HEK293 (cell line): ENCODE measurements at regions not wholly inside any gene's neighbourhood (a gene's known extent, or its start where the extent isn't known, plus 50 kb on each side); places are given as distances from the start of the nearest gene placed in this dataset.

Source experiments
- CTCF ChIA-PET: fragments of 350-600 bp; formaldehyde crosslinking; extraction: SDS; loops from one replicate; lab custom pipeline; 2021; ENCODE audit warnings: antibody characterized with exemption; lab: Yijun Ruan, JAX
- POLR2A ChIA-PET: fragments of 300-600 bp; formaldehyde crosslinking; extraction: SDS; loops from one replicate; lab custom pipeline; 2020; ENCODE audit warnings: antibody characterized with exemption, inconsistent platforms; lab: Yijun Ruan, JAX
- H3K27ac ChIP-seq: fragments of 200-500 bp; sonication (Bioruptor generic); 2 replicates; pipeline ENCODE4 v1.5.1; 2014; ENCODE audit warnings: low read depth, low read length, control low read depth, inconsistent platforms; ENCODE audit errors: extremely low read depth
- H3K36me3 ChIP-seq, 2 experiments: fragments of 200-500 bp in 1 of 2; sonication (Bioruptor generic) in 1 of 2; 1 replicate in 1 of 2; 2 replicates in 1 of 2; pipeline ENCODE4 v1.5.1; 2014 to 2017; ENCODE audit warnings: inconsistent platforms in 2 of 2, low read length in 2 of 2; ENCODE audit not compliant: control insufficient read depth in 2 of 2, insufficient read depth in 1 of 2
- H3K4me1 ChIP-seq: fragments of 200-500 bp; sonication (Bioruptor generic); 2 replicates; pipeline ENCODE4 v1.5.1; 2014; ENCODE audit warnings: mild to moderate bottlenecking, low read length, inconsistent platforms; ENCODE audit not compliant: control insufficient read depth, insufficient read depth
- H3K4me3 ChIP-seq: 2 replicates; pipeline ENCODE4 v1.5.1; 2011; ENCODE audit warnings: low read depth, mild to moderate bottlenecking, control low read depth, low read length, moderate library complexity
- H3K9me3 ChIP-seq: fragments of 200-500 bp; sonication (Bioruptor generic); 2 replicates; pipeline ENCODE4 v1.5.1; 2014; ENCODE audit warnings: low read depth, low read length, inconsistent platforms; ENCODE audit not compliant: control insufficient read depth, insufficient read depth
- FEZF1 ChIP-seq: fragments of 450-650 bp; formaldehyde crosslinking; IDR thresholded peaks from 2 replicates; pipeline ENCODE4 v1.5.1; 2016; ENCODE audit warnings: missing biosample characterization, missing genetic modification characterization
- KLF17 ChIP-seq: fragments of 450-650 bp; formaldehyde crosslinking; IDR thresholded peaks from 2 replicates; pipeline ENCODE4 v1.5.1; 2016; ENCODE audit warnings: missing biosample characterization, missing genetic modification characterization
- KLF8 ChIP-seq: fragments of 450-650 bp; formaldehyde crosslinking; IDR thresholded peaks from 2 replicates; pipeline ENCODE4 v1.5.1; 2016; ENCODE audit warnings: missing biosample characterization, missing genetic modification characterization
- KLF9 ChIP-seq: fragments of 450-650 bp; formaldehyde crosslinking; IDR thresholded peaks from 2 replicates; pipeline ENCODE4 v1.5.1; 2016; ENCODE audit warnings: missing biosample characterization, missing genetic modification characterization, low read depth
- PATZ1 ChIP-seq: fragments of 450-650 bp; formaldehyde crosslinking; IDR thresholded peaks from 2 replicates; pipeline ENCODE4 v1.5.1; 2016; ENCODE audit warnings: missing biosample characterization, missing genetic modification characterization
- REPIN1 ChIP-seq: fragments of 450-650 bp; formaldehyde crosslinking; IDR thresholded peaks from 2 replicates; pipeline ENCODE4 v1.5.1; 2017; ENCODE audit warnings: missing biosample characterization, missing genetic modification characterization, low read depth
- SCRT2 ChIP-seq: fragments of 450-650 bp; formaldehyde crosslinking; IDR thresholded peaks from 2 replicates; pipeline ENCODE4 v1.5.1; 2016; ENCODE audit warnings: missing biosample characterization, missing genetic modification characterization
- ZEB2 ChIP-seq: fragments of 450-650 bp; formaldehyde crosslinking; IDR thresholded peaks from 2 replicates; pipeline ENCODE4 v1.5.1; 2016; ENCODE audit warnings: missing biosample characterization, missing genetic modification characterization
- ZFP69B ChIP-seq: fragments of 450-650 bp; formaldehyde crosslinking; IDR thresholded peaks from 2 replicates; pipeline ENCODE4 v1.5.1; 2016; ENCODE audit warnings: missing biosample characterization, missing genetic modification characterization
- ZNF148 ChIP-seq: fragments of 450-650 bp; formaldehyde crosslinking; IDR thresholded peaks from 2 replicates; pipeline ENCODE4 v1.5.0; 2017; ENCODE audit warnings: missing biosample characterization, missing genetic modification characterization, borderline replicate concordance
- ZNF169 ChIP-seq: fragments of 450-650 bp; formaldehyde crosslinking; IDR thresholded peaks from 2 replicates; pipeline ENCODE4 v1.5.1; 2016; ENCODE audit warnings: missing biosample characterization, missing genetic modification characterization
- ZNF2 ChIP-seq: fragments of 450-650 bp; formaldehyde crosslinking; IDR thresholded peaks from 2 replicates; pipeline ENCODE4 v1.5.1; 2016; ENCODE audit warnings: missing biosample characterization, missing genetic modification characterization
- ZNF266 ChIP-seq: fragments of 450-650 bp; formaldehyde crosslinking; IDR thresholded peaks from 2 replicates; pipeline ENCODE4 v1.5.1; 2016; ENCODE audit warnings: missing biosample characterization, missing genetic modification characterization, low read depth
- ZNF292 ChIP-seq: fragments of 450-650 bp; formaldehyde crosslinking; IDR thresholded peaks from 2 replicates; pipeline ENCODE4 v1.5.1; 2016; ENCODE audit warnings: low read depth, missing biosample characterization, missing genetic modification characterization, borderline replicate concordance
- ZNF302 ChIP-seq: fragments of 450-650 bp; formaldehyde crosslinking; IDR thresholded peaks from 2 replicates; pipeline ENCODE4 v1.5.1; 2016; ENCODE audit warnings: missing biosample characterization, missing genetic modification characterization, low read depth
- ZNF341 ChIP-seq: fragments of 450-650 bp; formaldehyde crosslinking; IDR thresholded peaks from 2 replicates; pipeline ENCODE4; 2016; ENCODE audit warnings: low read depth, missing biosample characterization, missing genetic modification characterization
- ZNF366 ChIP-seq: fragments of 450-650 bp; formaldehyde crosslinking; conservative IDR thresholded peaks from 2 replicates; pipeline ENCODE4 v1.5.1; 2016; ENCODE audit warnings: missing biosample characterization, missing genetic modification characterization
- ZNF391 ChIP-seq: fragments of 450-650 bp; formaldehyde crosslinking; IDR thresholded peaks from 2 replicates; pipeline ENCODE4 v1.5.1; 2016; ENCODE audit warnings: low read depth, missing biosample characterization, missing genetic modification characterization, borderline replicate concordance
- ZNF449 ChIP-seq: fragments of 450-650 bp; formaldehyde crosslinking; IDR thresholded peaks from 2 replicates; pipeline ENCODE4 v1.5.1; 2017; ENCODE audit warnings: missing biosample characterization, mild to moderate bottlenecking, missing genetic modification characterization, moderate library complexity
- ZNF513 ChIP-seq: fragments of 450-650 bp; IDR thresholded peaks from 2 replicates; pipeline ENCODE4 v1.5.1; 2018; ENCODE audit warnings: missing biosample characterization, missing genetic modification characterization
- ZNF514 ChIP-seq: fragments of 450-650 bp; formaldehyde crosslinking; IDR thresholded peaks from 2 replicates; pipeline ENCODE4 v1.5.1; 2016; ENCODE audit warnings: missing biosample characterization, missing genetic modification characterization
- ZNF521 ChIP-seq: fragments of 450-650 bp; formaldehyde crosslinking; IDR thresholded peaks from 2 replicates; pipeline ENCODE4 v1.5.1; 2017; ENCODE audit warnings: missing biosample characterization, mild to moderate bottlenecking, missing genetic modification characterization
- ZNF544 ChIP-seq: fragments of 450-650 bp; formaldehyde crosslinking; IDR thresholded peaks from 2 replicates; pipeline ENCODE4 v1.5.0; 2017; ENCODE audit warnings: missing biosample characterization, missing genetic modification characterization
- ZNF561 ChIP-seq: fragments of 450-650 bp; IDR thresholded peaks from 2 replicates; pipeline ENCODE4 v1.5.1; 2018; ENCODE audit warnings: missing biosample characterization, missing genetic modification characterization, borderline replicate concordance
- ZNF704 ChIP-seq: fragments of 450-650 bp; formaldehyde crosslinking; IDR thresholded peaks from 2 replicates; pipeline ENCODE4 v1.5.1; 2016; ENCODE audit warnings: missing biosample characterization, missing genetic modification characterization
- ZNF747 ChIP-seq: fragments of 450-650 bp; formaldehyde crosslinking; IDR thresholded peaks from 2 replicates; pipeline ENCODE4 v1.5.1; 2016; ENCODE audit warnings: missing biosample characterization, missing genetic modification characterization
- ZNF768 ChIP-seq: fragments of 450-650 bp; formaldehyde crosslinking; IDR thresholded peaks from 2 replicates; pipeline ENCODE4 v1.5.1; 2018; ENCODE audit warnings: missing biosample characterization, mild to moderate bottlenecking, missing genetic modification characterization
- ZNF776 ChIP-seq: fragments of 450-650 bp; formaldehyde crosslinking; IDR thresholded peaks from 2 replicates; pipeline ENCODE4 v1.5.0; 2017; ENCODE audit warnings: missing biosample characterization, missing genetic modification characterization, borderline replicate concordance
- ZNF777 ChIP-seq: fragments of 450-650 bp; formaldehyde crosslinking; IDR thresholded peaks from 2 replicates; pipeline ENCODE4 v1.5.1; 2017; ENCODE audit warnings: missing biosample characterization, missing genetic modification characterization, borderline replicate concordance

GRCh38 chr19:8915997-8916396, 83.8 kb downstream of the MBD3L1 start (continued):
- no peak for TF ChIP-seq PATZ1 (tag by site-specific recombination)
- TF ChIP-seq ZNF449, result no peak
- TF ChIP-seq ZNF777 (tag by site-specific recombination), result no peak
- TF ChIP-seq ZNF561 (tag by site-specific recombination), result no peak
- TF ChIP-seq ZFP69B (tag by site-specific recombination), result no peak
- peak; percentile 60; the same call in 1 of the 2 replicates for TF ChIP-seq ZNF521
- TF ChIP-seq ZNF148 (tag by site-specific recombination), result peak; percentile 35; the same call in 1 of the 2 replicates
- TF ChIP-seq ZEB2 (tag by site-specific recombination), result no peak
- TF ChIP-seq, all 188 proteins: peak for 6

GRCh38 chr19:8922591-8922990, 87.6 kb downstream of the MUC16 start:
- ChIA-PET CTCF (no interaction called here), POLR2A (no interaction called here)
- Histone ChIP-seq H3K4me1 (no peaks in the 10 kb centered on the region), H3K27ac (no peak overlapping the region), H3K36me3 (no peaks in the 10 kb centered on the region), H3K9me3 (no peaks in the 10 kb centered on the region), H3K4me3 (no peak overlapping the region)
- no peak for TF ChIP-seq ZNF513 (tag by site-specific recombination)
- no peak for TF ChIP-seq KLF17 (tag by site-specific recombination)
- no peak for TF ChIP-seq ZNF341 (tag by site-specific recombination)
- TF ChIP-seq ZNF561 (tag by site-specific recombination), result no peak
- no peak for TF ChIP-seq ZNF2
- no peak for TF ChIP-seq ZNF704 (tag by site-specific recombination)
- TF ChIP-seq FEZF1 (tag by site-specific recombination), result no peak
- no peak for TF ChIP-seq ZNF747 (tag by site-specific recombination)
- TF ChIP-seq REPIN1, result no peak
- TF ChIP-seq ZNF544 (tag by site-specific recombination), result no peak
- no peak for TF ChIP-seq SCRT2 (tag by site-specific recombination)
- TF ChIP-seq ZNF776, result no peak
- no peak for TF ChIP-seq ZNF366 (tag by site-specific recombination)
- no peak for TF ChIP-seq ZNF169
- TF ChIP-seq ZNF768 (tag by site-specific recombination), result no peak
- no peak for TF ChIP-seq ZNF292 (tag by site-specific recombination)
- TF ChIP-seq ZNF302 (tag by site-specific recombination), result no peak
- peak; percentile 98 for TF ChIP-seq KLF9 (tag by site-specific recombination)
- no peak for TF ChIP-seq ZNF391
- peak; percentile 98 for TF ChIP-seq KLF8 (tag by site-specific recombination)
- no peak for TF ChIP-seq ZNF266 (tag by site-specific recombination)
- no peak for TF ChIP-seq ZNF514
